ENCODE measurements at regions not wholly inside any gene's neighbourhood (a gene's known extent, or its start where the extent isn't known, plus 50 kb on each side); places are given as distances from the start of the nearest gene placed in this dataset.

GRCh38 chr2:196244516-196244915 is 73.1 kb upstream of the STK17B start:
- no peaks in the 10 kb centered on the region for H3K4me1 ChIP-seq
- no peaks in the 10 kb centered on the region for H3K9me3 ChIP-seq
- no peak for TF ChIP-seq CTCF (IDR thresholded peaks at IDR 0.05)
- TF ChIP-seq POLR2A (IDR thresholded peaks at IDR 0.05), result no peak
- intact Hi-C loops (cut with DNase I), result no loop called here
- no peak overlapping the region for H3K4me3 ChIP-seq
- no peaks in the 10 kb centered on the region for H3K36me3 ChIP-seq (replicated peaks in 1 of 2; ENCODE audit: insufficient read depth in 1 of 2, low read depth in 2 of 2)
- WGBS, 2 donors, result 94 to 100% methylated on average over 2 of the region's 2 CpGs
- DNase-seq, result no peak
- no peak for ATAC-seq
- H3K27ac ChIP-seq, result no peak overlapping the region
- no peaks in the 10 kb centered on the region for H3K27me3 ChIP-seq

- no peaks in the 10 kb centered on the region for H3K9me3 ChIP-seq
- 88 to 93% methylated on average over 4 of the region's 4 CpGs for WGBS, 2 donors
- DNase-seq (no peak), ATAC-seq (no peak)
- no peaks in the 10 kb centered on the region for H3K27me3 ChIP-seq
- no peak for TF ChIP-seq CTCF (IDR thresholded peaks at IDR 0.05)
- no peak for TF ChIP-seq POLR2A (IDR thresholded peaks at IDR 0.05)
- H3K27ac ChIP-seq, result no peak overlapping the region
- intact Hi-C loops (cut with DNase I), result no loop called here
- H3K4me3 ChIP-seq, result no peak overlapping the region
- H3K4me1 ChIP-seq, result no peaks in the 10 kb centered on the region
- no peaks in the 10 kb centered on the region for H3K36me3 ChIP-seq (replicated peaks in 1 of 2; ENCODE audit: insufficient read depth in 1 of 2, low read depth in 2 of 2)
Observed at GRCh38 chr2:196244966-196245365, 73.6 kb upstream of the STK17B start.

- ATAC-seq (no peak), DNase-seq (no peak)
- TF ChIP-seq CTCF (IDR thresholded peaks at IDR 0.05) (no peak), POLR2A (IDR thresholded peaks at IDR 0.05) (no peak)
- Histone ChIP-seq H3K27ac (no peak overlapping the region), H3K4me3 (no peak overlapping the region), H3K4me1 (no peaks in the 10 kb centered on the region), H3K9me3 (no peaks in the 10 kb centered on the region), H3K27me3 (no peaks in the 10 kb centered on the region), H3K36me3 (replicated peaks in 1 of 2; ENCODE audit: insufficient read depth in 1 of 2, low read depth in 2 of 2) (no peaks in the 10 kb centered on the region)
- 54 to 64% methylated on average over 4 of the region's 4 CpGs for WGBS, 2 donors
- intact Hi-C loops (cut with DNase I), result no loop called here
Observed at GRCh38 chr2:196245378-196246140, 74.2 kb upstream of the STK17B start.

GRCh38 chr2:196247114-196247975 is 76.0 kb upstream of the STK17B start:
- no peaks in the 10 kb centered on the region for H3K27me3 ChIP-seq
- H3K9me3 ChIP-seq, result no peaks in the 10 kb centered on the region
- TF ChIP-seq POLR2A (IDR thresholded peaks at IDR 0.05), result no peak
- TF ChIP-seq CTCF (IDR thresholded peaks at IDR 0.05), result no peak
- H3K36me3 ChIP-seq (replicated peaks in 1 of 2; ENCODE audit: insufficient read depth in 1 of 2, low read depth in 2 of 2), result no peaks in the 10 kb centered on the region
- 85 to 88% methylated on average over 8 of the region's 8 CpGs for WGBS, 2 donors
- no peak overlapping the region for H3K4me3 ChIP-seq
- no peak for ATAC-seq
- no peak overlapping the region for H3K27ac ChIP-seq
- no peaks in the 10 kb centered on the region for H3K4me1 ChIP-seq
- DNase-seq, result no peak
- intact Hi-C loops (cut with DNase I), result no loop called here
